ENCODE measurements at regions not wholly inside any gene's neighbourhood (a gene's known extent, or its start where the extent isn't known, plus 50 kb on each side); places are given as distances from the start of the nearest gene placed in this dataset.

- TF ChIP-seq CTCF (IDR thresholded peaks at IDR 0.05; ENCODE audit: poor library complexity, severe bottlenecking) = no peak
- Histone ChIP-seq H3K27ac (ENCODE audit: poor library complexity, severe bottlenecking) (no peak overlapping the region), H3K27me3 (ENCODE audit: insufficient read depth, poor library complexity, severe bottlenecking) (no peaks in the 10 kb centered on the region), H3K9me3 (ENCODE audit: severe bottlenecking) (no peaks in the 10 kb centered on the region), H3K36me3 (ENCODE audit: low read depth) (no peaks in the 10 kb centered on the region), H3K4me1 (ENCODE audit: insufficient read depth, poor library complexity, severe bottlenecking) (peaks cover 32% of the 10 kb centered on the region), H3K4me3 (ENCODE audit: severe bottlenecking) (no peak overlapping the region)
- no peak for DNase-seq (ENCODE audit: low spot score)
- no peak for ATAC-seq (ENCODE audit: low read depth)
Measured at GRCh38 chr15:70488941-70489848, 274.2 kb downstream of the UACA start.

DNA sequence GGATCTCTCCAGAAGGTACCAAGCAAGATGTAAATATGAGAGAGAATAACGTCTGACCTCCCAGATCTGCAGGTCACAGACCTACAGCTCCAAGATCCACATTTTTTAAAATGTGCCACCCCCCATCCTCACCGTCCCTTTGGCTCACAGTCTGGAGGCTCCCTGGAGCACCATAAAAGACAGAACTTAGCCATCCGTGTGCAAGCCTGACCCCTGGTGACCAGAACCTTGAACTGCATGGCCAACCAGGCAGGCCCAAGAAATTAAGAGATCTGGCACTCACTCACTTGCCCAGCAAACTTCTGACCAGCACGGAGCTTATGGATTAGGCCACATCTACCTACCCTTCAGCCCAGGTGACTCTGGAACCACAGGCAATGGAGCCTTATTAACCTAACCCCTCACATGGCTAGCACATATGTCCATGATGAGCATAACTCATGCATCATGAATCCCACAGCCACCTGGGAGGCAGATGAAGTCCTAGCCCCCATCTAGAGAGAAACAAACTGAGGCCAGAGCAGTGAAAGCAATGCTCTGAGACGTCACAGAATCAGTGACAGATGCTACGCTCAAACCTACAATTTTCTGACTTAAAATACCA lies 275.3 kb downstream of the UACA start:
- DNase-seq (ENCODE audit: low spot score) = no peak
- H3K9me3 ChIP-seq (ENCODE audit: severe bottlenecking) = no peaks in the 10 kb centered on the region
- no peak for ATAC-seq (ENCODE audit: low read depth)
- H3K4me3 ChIP-seq (ENCODE audit: severe bottlenecking) = no peak overlapping the region
- H3K4me1 ChIP-seq (ENCODE audit: insufficient read depth, poor library complexity, severe bottlenecking) = peaks cover 21% of the 10 kb centered on the region
- no peaks in the 10 kb centered on the region for H3K27me3 ChIP-seq (ENCODE audit: insufficient read depth, poor library complexity, severe bottlenecking)
- TF ChIP-seq CTCF (IDR thresholded peaks at IDR 0.05; ENCODE audit: poor library complexity, severe bottlenecking) = peak; percentile 99
- no peaks in the 10 kb centered on the region for H3K36me3 ChIP-seq (ENCODE audit: low read depth)
- no peak overlapping the region for H3K27ac ChIP-seq (ENCODE audit: poor library complexity, severe bottlenecking)

GRCh38 chr15:70487387-70487740 lies 276.0 kb downstream of the UACA start:
- DNase-seq (ENCODE audit: low spot score) = no peak
- Histone ChIP-seq H3K4me3 (ENCODE audit: severe bottlenecking) (no peak overlapping the region), H3K9me3 (ENCODE audit: severe bottlenecking) (no peaks in the 10 kb centered on the region), H3K27ac (ENCODE audit: poor library complexity, severe bottlenecking) (no peak overlapping the region), H3K36me3 (ENCODE audit: low read depth) (no peaks in the 10 kb centered on the region), H3K4me1 (ENCODE audit: insufficient read depth, poor library complexity, severe bottlenecking) (peaks cover 14% of the 10 kb centered on the region), H3K27me3 (ENCODE audit: insufficient read depth, poor library complexity, severe bottlenecking) (no peaks in the 10 kb centered on the region)
- ATAC-seq (ENCODE audit: low read depth) = no peak
- TF ChIP-seq CTCF (IDR thresholded peaks at IDR 0.05; ENCODE audit: poor library complexity, severe bottlenecking) = no peak

DNA sequence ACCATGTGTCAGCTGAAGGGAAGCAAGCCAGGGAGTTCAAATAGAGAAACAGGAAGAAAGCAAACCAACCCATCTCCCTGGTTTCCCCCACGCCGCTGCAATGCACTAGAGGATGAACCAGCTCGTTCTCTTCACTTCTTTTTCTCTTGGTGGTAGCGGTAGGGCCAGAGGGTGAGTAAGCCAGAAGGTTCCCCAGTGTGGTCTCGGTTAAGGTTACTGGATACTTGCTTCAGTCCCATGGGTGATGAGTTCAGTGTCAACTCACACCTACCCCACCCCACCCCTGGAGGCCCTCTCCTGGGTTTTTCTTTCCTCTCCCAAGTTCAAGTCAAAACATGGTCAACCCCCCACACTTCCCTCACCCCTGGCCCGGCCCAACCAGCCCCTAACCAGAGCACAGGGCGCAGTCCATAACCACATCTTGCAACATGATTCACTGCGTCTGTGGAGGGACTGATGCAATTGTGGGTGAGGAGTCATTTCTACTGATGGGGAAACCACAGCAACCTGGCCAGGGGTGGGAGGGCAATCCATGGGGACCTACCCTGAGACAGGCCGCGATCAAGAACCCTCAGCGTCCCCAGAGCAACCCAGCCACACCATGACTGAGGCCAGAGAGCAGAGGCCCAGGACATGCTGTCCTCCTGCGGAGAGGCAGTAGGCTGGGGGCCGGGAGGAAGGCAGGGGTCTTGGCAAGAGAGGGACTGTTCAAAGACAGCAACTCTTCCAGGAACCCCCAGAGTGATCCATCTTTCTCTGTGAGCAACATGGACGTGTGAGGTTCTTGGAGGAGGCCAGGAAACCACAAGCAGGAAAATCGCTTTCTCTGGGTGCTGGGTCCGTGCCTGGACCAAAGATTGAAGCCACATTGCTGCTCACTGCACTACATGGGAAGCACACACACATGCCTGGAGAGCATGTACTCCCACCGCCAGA lies 276.6 kb downstream of the UACA start:
- ATAC-seq (ENCODE audit: low read depth) (peak; percentile 74), DNase-seq (ENCODE audit: low spot score) (no peak)
- Histone ChIP-seq H3K27ac (ENCODE audit: poor library complexity, severe bottlenecking) (no peak overlapping the region), H3K4me3 (ENCODE audit: severe bottlenecking) (no peak overlapping the region), H3K36me3 (ENCODE audit: low read depth) (no peaks in the 10 kb centered on the region), H3K9me3 (ENCODE audit: severe bottlenecking) (no peaks in the 10 kb centered on the region), H3K27me3 (ENCODE audit: insufficient read depth, poor library complexity, severe bottlenecking) (no peaks in the 10 kb centered on the region), H3K4me1 (ENCODE audit: insufficient read depth, poor library complexity, severe bottlenecking) (peaks cover 9% of the 10 kb centered on the region)
- TF ChIP-seq CTCF (IDR thresholded peaks at IDR 0.05; ENCODE audit: poor library complexity, severe bottlenecking) = no peak
